IMR-90 (cell line): ENCODE measurements at regions not wholly inside any gene's neighbourhood (a gene's known extent, or its start where the extent isn't known, plus 50 kb on each side); places are given as distances from the start of the nearest gene placed in this dataset.

Experiments used
- ATAC-seq: fragments of 200-7000 bp; cut with Tn5 transposase; 2 replicates; pipeline ENCODE4 v1.9.1; 2020; ENCODE audit warnings: low read depth, mild to moderate bottlenecking, moderate library complexity
- BruUV-seq: library from RNA; stranded (reverse); fragments of 400-500 nt; replicated peaks from 2 replicates; lab custom pipeline; 2021; lab: Mats Ljungman, UMichigan
- CTCF ChIA-PET: fragments of 300-600 bp; formaldehyde crosslinking; extraction: SDS; loops from one replicate; lab custom pipeline; 2021; ENCODE audit warnings: antibody characterized with exemption; lab: Yijun Ruan, JAX
- POLR2A ChIA-PET: fragments of 300-600 bp; sonication (Branson Sonifier 250); formaldehyde crosslinking; loops from one replicate; lab custom pipeline; 2022; ENCODE audit warnings: antibody characterized with exemption; ENCODE audit not compliant: unreplicated experiment; lab: Charles Lee
- DNase-seq: peaks from one replicate; pipeline ENCODE4 v3.0.0; 2013
- H2AFZ ChIP-seq: replicated peaks from 2 replicates; pipeline ENCODE3; 2013; ENCODE audit warnings: low read length, mild to moderate bottlenecking; ENCODE audit not compliant: poor library complexity
- H2AK5ac ChIP-seq: 2 replicates; pipeline ENCODE4 v1.6.1; 2013; ENCODE audit warnings: low read depth, low read length, inconsistent platforms
- H2AK9ac ChIP-seq: replicated peaks from 2 replicates; pipeline ENCODE3; 2013; ENCODE audit warnings: mild to moderate bottlenecking, low read depth, low read length, moderate library complexity; ENCODE audit not compliant: poor library complexity
- H2BK120ac ChIP-seq: 2 replicates; pipeline ENCODE4 v1.6.1; 2013; ENCODE audit warnings: low read depth, low read length, inconsistent platforms
- H2BK15ac ChIP-seq: 3 replicates; pipeline ENCODE4 v1.6.1; 2013; ENCODE audit warnings: low read depth, low read length, inconsistent platforms
- H2BK20ac ChIP-seq: 2 replicates; pipeline ENCODE4 v1.6.1; 2013; ENCODE audit warnings: low read depth, mild to moderate bottlenecking, inconsistent platforms, low read length, moderate library complexity
- H2BK5ac ChIP-seq: 2 replicates; pipeline ENCODE4 v1.6.1; 2013; ENCODE audit warnings: mild to moderate bottlenecking, low read depth, low read length, inconsistent platforms; ENCODE audit not compliant: poor library complexity, severe bottlenecking
- H3K14ac ChIP-seq: replicated peaks from 2 replicates; pipeline ENCODE4 v1.6.1; 2013; ENCODE audit warnings: low read depth, low read length, inconsistent platforms
- H3K18ac ChIP-seq: 2 replicates; pipeline ENCODE4 v1.6.1; 2013; ENCODE audit warnings: low read depth, low read length, control low read depth
- H3K23ac ChIP-seq: 2 replicates; pipeline ENCODE4 v1.6.1; 2013; ENCODE audit warnings: low read depth, low read length, inconsistent platforms
- H3K27ac ChIP-seq: 2 replicates; pipeline ENCODE4 v1.5.1; 2013; ENCODE audit warnings: mild to moderate bottlenecking, control low read depth, low read length; ENCODE audit not compliant: insufficient read depth
- H3K27me3 ChIP-seq: 2 replicates; pipeline ENCODE4 v1.6.1; 2013; ENCODE audit warnings: low read length; ENCODE audit not compliant: control insufficient read depth, insufficient read depth
- H3K36me3 ChIP-seq: 2 replicates; pipeline ENCODE4 v1.6.1; 2013; ENCODE audit warnings: low read length, mixed read lengths; ENCODE audit not compliant: control insufficient read depth, insufficient read depth
- H3K4ac ChIP-seq: 2 replicates; pipeline ENCODE4 v1.6.1; 2013; ENCODE audit warnings: low read depth, low read length, inconsistent platforms
- H3K4me1 ChIP-seq: 2 replicates; pipeline ENCODE4 v1.6.1; 2013; ENCODE audit warnings: low read length, mixed read lengths; ENCODE audit not compliant: control insufficient read depth, insufficient read depth
- H3K4me2 ChIP-seq: 2 replicates; pipeline ENCODE4 v1.6.1; 2013; ENCODE audit warnings: low read depth, mild to moderate bottlenecking, control low read depth, low read length, moderate library complexity
- H3K4me3 ChIP-seq: 2 replicates; pipeline ENCODE4 v1.5.1; 2013; ENCODE audit warnings: low read depth, mild to moderate bottlenecking, control low read depth, low read length, moderate library complexity; ENCODE audit not compliant: insufficient read depth
- H3K56ac ChIP-seq: 2 replicates; pipeline ENCODE4 v1.6.1; 2013; ENCODE audit warnings: low read length, inconsistent platforms; ENCODE audit not compliant: insufficient read depth; ENCODE audit errors: extremely low read depth
- H3K79me1 ChIP-seq, 2 experiments: 2 replicates each; pipeline ENCODE4 v1.6.1; 2013; ENCODE audit warnings: low read length in 2 of 2, inconsistent platforms in 1 of 2, low read depth in 1 of 2
- H3K9ac ChIP-seq: 2 replicates; pipeline ENCODE4 v1.6.1; 2013; ENCODE audit warnings: low read depth, low read length, control low read depth
- H3K9me1 ChIP-seq: 2 replicates; pipeline ENCODE4 v1.6.1; 2013; ENCODE audit warnings: low read length, inconsistent platforms; ENCODE audit not compliant: insufficient read depth
- H3K9me3 ChIP-seq: 2 replicates; pipeline ENCODE4 v1.6.1; 2013; ENCODE audit warnings: low read length; ENCODE audit not compliant: control insufficient read depth, insufficient read depth
- H4K20me1 ChIP-seq: 2 replicates; pipeline ENCODE4 v1.6.1; 2013; ENCODE audit warnings: low read length, inconsistent platforms; ENCODE audit not compliant: insufficient read depth
- H4K5ac ChIP-seq: 2 replicates; pipeline ENCODE4 v1.6.1; 2013; ENCODE audit warnings: mild to moderate bottlenecking, low read depth, low read length, control low read depth
- H4K8ac ChIP-seq, 2 experiments: 2 replicates each; pipeline ENCODE4 v1.6.1; 2013; ENCODE audit warnings: low read depth in 2 of 2, low read length in 2 of 2, control low read depth in 1 of 2, inconsistent platforms in 1 of 2
- H4K91ac ChIP-seq: 2 replicates; pipeline ENCODE4 v1.6.1; 2013; ENCODE audit warnings: low read depth, low read length, inconsistent platforms; ENCODE audit not compliant: insufficient read depth
- BHLHE40 ChIP-seq: fragments of 150-350 bp; IDR thresholded peaks from 2 replicates; pipeline ENCODE4 v1.6.1; 2016; ENCODE audit warnings: mild to moderate bottlenecking, low read depth, low read length
- CEBPB ChIP-seq: IDR thresholded peaks from 2 replicates; pipeline ENCODE4 v1.6.1; 2012; ENCODE audit warnings: low read depth, low read length, improper control_type of control experiment
- CHD1 ChIP-seq: IDR thresholded peaks from 2 replicates; pipeline ENCODE4 v1.6.1; 2012; ENCODE audit warnings: low read depth, low read length, improper control_type of control experiment
- CTCF ChIP-seq: conservative IDR thresholded peaks from 2 replicates; pipeline ENCODE4 v1.5.1; 2012; ENCODE audit warnings: mild to moderate bottlenecking, low read depth, low read length, improper control_type of control experiment
- MAFK ChIP-seq: IDR thresholded peaks from 2 replicates; pipeline ENCODE4 v1.6.1; 2012; ENCODE audit warnings: low read depth, low read length, improper control_type of control experiment
- MXI1 ChIP-seq: IDR thresholded peaks from 2 replicates; pipeline ENCODE4 v1.6.1; 2012; ENCODE audit warnings: low read depth, mild to moderate bottlenecking, low read length, moderate library complexity, borderline replicate concordance
- NFE2L2 ChIP-seq: fragments of 150-350 bp; IDR thresholded peaks from 2 replicates; pipeline ENCODE4 v1.6.1; 2016; ENCODE audit warnings: low read depth, mild to moderate bottlenecking, low read length
- RAD21 ChIP-seq: IDR thresholded peaks from 2 replicates; pipeline ENCODE4 v1.6.1; 2012; ENCODE audit warnings: low read length, improper control_type of control experiment
- RFX5 ChIP-seq: IDR thresholded peaks from 2 replicates; pipeline ENCODE4 v1.8.0; 2012; ENCODE audit warnings: low read depth, mild to moderate bottlenecking, low read length, moderate library complexity
- SMC3 ChIP-seq: fragments of 150-350 bp; IDR thresholded peaks from 2 replicates; pipeline ENCODE4 v1.6.1; 2016; ENCODE audit warnings: low read depth, mild to moderate bottlenecking, antibody characterized with exemption, low read length, moderate library complexity
- WGBS, 2 experiments: methylation state at CpG; one replicate each; pipeline versions ENCODE4 v1.1.5 to v1.1.7; 2013; ENCODE audit warnings: missing lambda C conversion rate in 2 of 2; ENCODE audit not compliant: insufficient read length in 1 of 2; ENCODE audit errors: extremely low coverage in 2 of 2; 5-methylcytosine and 5-hydroxymethylcytosine counted together
- dilution Hi-C: fragments of 300-500 bp; cut with HindIII; formaldehyde crosslinking; loops from one replicate; pipeline ENCODE4 v1.14.3; 2018; ENCODE audit warnings: low sequenced_read_pairs; ENCODE audit not compliant: unreplicated experiment
- in situ Hi-C: fragments of 300-500 bp; cut with MboI; formaldehyde crosslinking; loops from 3 replicates; pipeline ENCODE4 v1.14.3; 2019; ENCODE audit warnings: low sequenced_read_pairs, inconsistent platforms, mixed read lengths
- intact Hi-C: fragments of 100-400 bp; cut with micrococcal nuclease; formaldehyde crosslinking; loops from 2 replicates; pipeline ENCODE4 v1.10.0; 2022

GRCh38 chr6:138719011-138719635 lies 54.4 kb upstream of the CCDC28A start:
- H3K4me2 ChIP-seq, result peak overlapping the region; percentile 55
- H3K9me3 ChIP-seq, result peaks cover 5% of the 10 kb centered on the region
- peaks cover 7% of the 10 kb centered on the region for H3K4me1 ChIP-seq
- no peak overlapping the region for H3K4me3 ChIP-seq
- DNase-seq (peak; percentile 20), ATAC-seq (peak; percentile 64)
- H2AK9ac ChIP-seq, result no peak overlapping the region
- no peak overlapping the region for H4K5ac ChIP-seq
- no peak overlapping the region for H2BK20ac ChIP-seq
- H2AK5ac ChIP-seq, result no peak overlapping the region
- ChIA-PET CTCF (interaction anchor here (0.5 kb wide), 1 partner anchor 14 kb away, joined by 6 read pairs; no protein-coding TSS in a partner anchor), POLR2A (no interaction called here)
- no peak overlapping the region for H3K23ac ChIP-seq
- H3K56ac ChIP-seq, result no peak overlapping the region
- H3K79me1 ChIP-seq, result no peaks in the 10 kb centered on the region
- H4K8ac ChIP-seq, result no peak overlapping the region
- H3K36me3 ChIP-seq, result no peaks in the 10 kb centered on the region
- H3K18ac ChIP-seq, result no peak overlapping the region
- no peak for TF ChIP-seq CTCF
- TF ChIP-seq RAD21, result no peak
- no peak for TF ChIP-seq BHLHE40
- TF ChIP-seq CEBPB, result no peak
- TF ChIP-seq RFX5, result no peak
- no peak for TF ChIP-seq MXI1
- no peak for TF ChIP-seq NFE2L2
- TF ChIP-seq SMC3, result no peak
- TF ChIP-seq CHD1, result no peak
- TF ChIP-seq MAFK, result no peak
- no peak overlapping the region for H2BK5ac ChIP-seq
- no TSS peak for BruUV-seq
- H3K27ac ChIP-seq, result no peak overlapping the region
- no peaks in the 10 kb centered on the region for H3K9me1 ChIP-seq
- in situ Hi-C loops (no loop called here), dilution Hi-C loops (no loop called here), intact Hi-C loops (no loop called here)
- H3K14ac ChIP-seq, result no peak overlapping the region
- H3K4ac ChIP-seq, result no peak overlapping the region
- H2BK15ac ChIP-seq, result no peak overlapping the region
- H2AFZ ChIP-seq, result no peak overlapping the region
- H4K91ac ChIP-seq, result no peak overlapping the region
- H4K20me1 ChIP-seq, result no peaks in the 10 kb centered on the region
- peaks cover 7% of the 10 kb centered on the region for H3K27me3 ChIP-seq
- H3K9ac ChIP-seq, result no peak overlapping the region
- WGBS, 2 experiments, result 80% methylated on average over 1 of the region's 3 CpGs; no CpG with 5 or more reads in 1 of the 2 experiments
- H2BK120ac ChIP-seq, result no peak overlapping the region
